Activated naive CD4-positive, alpha-beta T cell treated with anti-CD3 and anti-CD28 coated beads, Interleukin-2, amount 50 U/mL, for 72 hours (primary cell): ENCODE measurements at regions not wholly inside any gene's neighbourhood (a gene's known extent, or its start where the extent isn't known, plus 50 kb on each side); places are given as distances from the start of the nearest gene placed in this dataset.
"Not testable (repeated sequence)": the region's sequence is repeated elsewhere in the genome, so short reads cannot be mapped to it uniquely, and the experiment has no call there.

Source experiments
- ATAC-seq, 2 donors: fragments of 150-1000 bp; cut with Tn5 transposase; 2 replicates each; pipeline ENCODE4 v1.10.0; 2021; ENCODE audit warnings: mild to moderate bottlenecking in 2 of 2, moderate library complexity in 2 of 2
- DNase-seq, 2 donors: peaks; one replicate each; pipeline ENCODE4 v3.0.0; 2021 to 2022; ENCODE audit warnings: low spot score in 2 of 2
- H3K27ac Mint-ChIP-seq, 2 donors: one replicate each; pipeline ENCODE4 v1.8.0; 2022; ENCODE audit warnings: mild to moderate bottlenecking in 2 of 2, mixed read lengths in 2 of 2
- H3K36me3 Mint-ChIP-seq, 2 donors: one replicate each; pipeline ENCODE4 v1.8.0; 2022; ENCODE audit warnings: mixed read lengths in 2 of 2
- H3K9me3 Mint-ChIP-seq, 2 donors: one replicate each; pipeline ENCODE4 v1.8.0; 2022; ENCODE audit warnings: mixed read lengths in 2 of 2

DNA sequence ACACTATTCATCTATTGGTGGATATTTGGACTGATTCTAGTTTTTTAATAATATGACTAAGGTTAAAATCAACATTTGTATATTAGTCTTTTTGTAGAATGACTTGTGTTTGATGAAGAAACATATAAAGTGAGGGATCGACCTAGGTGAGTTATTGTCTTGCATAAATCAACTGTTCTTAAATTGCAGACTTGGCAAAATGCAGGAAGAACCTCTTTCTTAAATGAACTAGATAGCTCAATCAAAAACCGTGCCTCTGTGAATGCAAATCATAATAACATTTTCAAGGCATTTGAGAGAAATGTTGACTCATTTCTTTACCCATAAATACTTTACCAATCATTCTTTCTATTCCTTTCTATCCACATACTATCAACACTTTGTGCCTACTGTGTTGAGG lies 101.5 kb upstream of the ANK3 start:
- no peak overlapping the region for H3K27ac Mint-ChIP-seq
- ATAC-seq (no peak), DNase-seq (no peak)
- H3K9me3 Mint-ChIP-seq: no peaks in the 10 kb centered on the region
- peaks cover 0 to 6% of the 10 kb centered on the region in 2 donors for H3K36me3 Mint-ChIP-seq

DNA sequence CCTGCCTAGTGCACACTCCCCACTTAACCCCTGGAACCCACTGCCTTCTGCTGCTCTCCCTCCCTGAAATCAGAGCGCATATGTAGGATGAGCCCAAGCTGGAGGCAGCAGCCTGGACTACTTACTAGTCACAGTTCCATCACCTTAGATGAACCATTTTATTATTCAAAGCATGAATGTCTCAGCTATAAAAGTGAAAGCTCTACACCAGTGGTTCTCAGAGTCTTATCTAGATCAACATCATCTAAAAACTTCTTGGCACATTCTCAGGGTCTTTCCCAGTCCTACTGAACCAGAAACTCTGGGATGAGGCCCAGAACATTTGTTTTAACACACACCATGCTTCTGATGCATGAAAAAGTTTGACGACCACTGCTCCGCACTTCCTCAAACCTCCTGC lies 100.3 kb upstream of the ANK3 start:
- H3K9me3 Mint-ChIP-seq: no peaks in the 10 kb centered on the region
- no peak for ATAC-seq
- H3K27ac Mint-ChIP-seq: peak overlapping the region in 1 of 2 donors; percentile 17

DNA sequence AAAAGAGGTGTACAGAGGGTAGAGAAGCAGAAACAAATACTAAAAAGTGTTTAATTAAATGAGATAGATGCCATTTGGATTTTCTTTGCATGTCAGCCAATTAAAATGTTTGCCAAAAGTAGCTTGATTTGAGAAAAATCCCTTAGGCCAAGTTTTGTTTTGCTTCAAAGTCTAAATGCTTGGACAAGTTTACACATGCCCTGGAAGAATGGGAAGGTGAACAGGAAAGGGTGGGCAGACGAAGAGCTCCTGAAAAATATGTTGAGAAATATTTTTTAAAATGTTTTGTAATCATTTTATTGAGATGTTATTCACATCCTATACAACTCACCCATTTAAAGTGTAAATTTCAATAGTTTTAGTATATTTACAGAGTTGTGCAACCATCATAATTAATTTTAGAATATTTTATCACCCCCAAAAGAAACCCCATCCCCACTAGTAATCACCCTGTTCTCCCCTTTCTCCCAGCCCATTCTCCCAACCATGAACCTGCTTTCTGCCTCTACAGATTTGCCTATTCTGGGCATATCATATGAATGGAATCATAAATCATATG lies 98.5 kb upstream of the ANK3 start:
- DNase-seq: no peak
- H3K9me3 Mint-ChIP-seq: no peaks in the 10 kb centered on the region
- H3K36me3 Mint-ChIP-seq: peaks cover 0 to 6% of the 10 kb centered on the region in 2 donors
- ATAC-seq: no peak
- H3K27ac Mint-ChIP-seq: no peak overlapping the region

More for the DNA sequence above, 100.3 kb upstream of the ANK3 start:
- DNase-seq: no peak
- peaks cover 0 to 6% of the 10 kb centered on the region in 2 donors for H3K36me3 Mint-ChIP-seq

DNA sequence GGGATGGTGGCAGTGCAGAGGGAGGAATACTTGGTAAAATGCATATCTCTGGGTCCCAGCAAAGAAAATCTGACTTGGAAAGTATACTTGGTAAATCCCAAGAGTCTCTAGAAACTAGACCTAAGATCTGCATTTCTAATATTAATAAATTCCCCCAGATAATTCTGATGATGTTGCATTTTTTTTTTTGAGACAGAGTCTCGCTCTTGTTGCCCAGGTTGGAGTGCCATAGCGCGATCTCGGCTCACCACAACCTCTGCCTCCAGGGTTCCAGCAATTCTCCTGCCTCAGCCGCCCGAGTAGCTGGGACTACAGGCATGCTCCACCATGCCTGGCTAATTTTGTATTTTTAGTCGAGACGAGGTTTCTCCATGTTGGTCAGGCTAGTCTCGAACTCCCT lies 97.9 kb upstream of the ANK3 start:
- DNase-seq (no peak), ATAC-seq (no peak)
- Mint-ChIP-seq H3K27ac (no peak overlapping the region), H3K9me3 (no peaks in the 10 kb centered on the region), H3K36me3 (peaks cover 0 to 6% of the 10 kb centered on the region in 2 donors)

DNA sequence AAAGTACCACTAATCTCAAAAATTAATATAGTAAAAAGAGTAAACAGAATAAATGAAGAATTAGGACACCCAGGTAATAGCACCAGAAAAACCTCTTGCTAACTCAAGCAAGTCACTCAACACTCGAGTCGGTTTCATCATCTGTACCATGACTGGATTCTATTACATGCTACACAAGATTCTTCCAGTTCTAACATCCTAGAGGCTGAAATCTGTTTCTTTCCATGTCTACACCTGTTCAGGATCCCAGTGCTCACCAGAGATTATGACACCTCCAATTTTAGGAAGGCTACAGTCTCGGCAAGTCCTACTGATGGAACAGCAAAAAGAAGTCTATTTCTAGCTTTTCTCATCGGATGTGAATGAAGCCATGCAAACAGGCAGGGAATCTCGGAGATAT lies 95.3 kb upstream of the ANK3 start:
- DNase-seq: no peak
- peaks cover 0 to 2% of the 10 kb centered on the region in 2 donors for H3K9me3 Mint-ChIP-seq
- no peak for ATAC-seq
- H3K36me3 Mint-ChIP-seq: no peaks in the 10 kb centered on the region
- H3K27ac Mint-ChIP-seq: no peak overlapping the region

DNA sequence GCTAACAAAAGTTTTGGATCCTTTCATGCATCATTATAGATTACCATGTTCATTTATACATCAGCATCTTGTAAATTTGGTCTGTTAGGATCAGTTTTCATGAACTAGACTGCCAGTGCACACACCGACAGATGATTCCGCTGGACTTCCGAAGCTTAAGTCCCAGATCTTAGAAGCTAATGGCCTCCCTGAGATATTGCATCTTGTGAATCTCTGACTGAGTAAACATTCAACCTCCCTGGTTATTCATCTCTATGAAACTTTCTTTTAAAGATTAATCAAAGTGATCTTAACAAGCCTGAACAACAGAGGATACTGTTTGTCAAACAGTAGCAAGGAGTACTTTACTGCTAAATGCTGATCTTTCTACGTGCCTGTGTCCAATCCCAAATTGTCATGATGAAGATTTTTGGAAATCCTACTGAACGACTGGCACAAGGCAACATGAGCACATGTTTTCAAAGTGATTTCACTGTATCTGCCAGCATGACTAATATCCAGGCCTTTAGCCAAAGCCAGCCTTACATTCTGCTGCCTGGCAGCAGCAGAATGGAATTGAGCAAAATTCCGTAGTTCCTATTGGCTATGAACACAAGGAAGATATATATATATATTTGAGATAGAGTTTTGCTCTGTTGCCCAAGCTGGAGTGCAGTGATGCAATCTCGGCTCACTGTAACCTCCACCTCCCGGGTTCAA lies 91.3 kb upstream of the ANK3 start:
- Mint-ChIP-seq H3K36me3 (no peaks in the 10 kb centered on the region), H3K9me3 (peaks cover 0 to 5% of the 10 kb centered on the region in 2 donors), H3K27ac (no peak overlapping the region)
- DNase-seq (no peak), ATAC-seq (no peak)

DNA sequence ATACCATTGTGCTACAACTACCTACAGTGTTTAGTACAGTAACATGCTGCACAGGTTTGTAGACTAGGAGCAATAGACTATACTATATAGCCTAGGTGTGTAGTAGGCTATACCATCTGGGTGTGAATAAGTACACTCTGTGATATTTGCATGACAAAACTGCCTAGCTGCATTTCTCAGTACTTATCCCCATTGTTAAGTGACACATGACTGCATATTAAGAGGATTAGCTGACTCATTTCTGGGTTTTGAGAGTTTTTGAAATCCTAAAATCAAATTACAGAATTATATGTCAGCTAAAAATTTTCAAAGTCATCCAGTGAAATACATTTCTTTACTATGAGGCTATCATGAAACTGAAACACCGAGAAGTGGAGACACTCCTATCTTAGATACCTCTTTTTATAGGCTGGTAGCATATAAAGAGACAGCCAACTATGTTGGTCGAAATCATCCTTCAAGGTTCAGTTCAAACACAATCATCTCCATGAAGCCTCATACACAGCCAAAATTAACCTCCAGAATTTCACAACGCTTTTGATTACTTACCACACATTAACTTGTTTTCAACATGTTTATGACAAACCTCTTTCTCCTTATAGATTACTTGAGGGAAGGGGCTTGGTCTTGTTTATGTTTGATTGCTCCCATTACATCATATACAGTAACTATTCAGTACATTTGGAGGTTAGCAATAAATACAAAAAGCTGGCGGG lies 89.8 kb upstream of the ANK3 start:
- DNase-seq (no peak), ATAC-seq (peak; percentile 31 to 89)
- H3K27ac Mint-ChIP-seq: no peak overlapping the region
- peaks cover 0 to 5% of the 10 kb centered on the region in 2 donors for H3K9me3 Mint-ChIP-seq
- H3K36me3 Mint-ChIP-seq: no peaks in the 10 kb centered on the region

DNA sequence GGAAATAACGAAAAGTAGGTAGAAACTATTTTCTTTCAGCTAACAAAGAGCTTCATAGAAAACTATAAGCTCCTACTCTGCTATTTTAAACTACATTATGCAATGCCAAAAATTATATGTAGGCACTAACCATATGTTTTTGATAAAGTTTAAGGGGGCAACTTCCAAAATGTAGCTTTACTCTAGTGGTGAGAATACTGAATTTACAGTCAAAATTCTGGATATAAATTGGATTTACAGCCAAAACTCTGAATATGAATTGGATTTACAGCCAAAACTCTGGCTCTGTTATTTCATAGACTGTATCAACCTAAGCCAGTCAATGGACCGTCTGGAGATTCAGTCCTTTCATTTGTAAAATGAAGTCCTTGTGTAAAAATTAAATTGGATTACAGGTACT lies 86.8 kb upstream of the ANK3 start:
- no peak for ATAC-seq
- Mint-ChIP-seq H3K36me3 (peaks cover 5 to 6% of the 10 kb centered on the region in 2 donors), H3K9me3 (peaks cover 0 to 8% of the 10 kb centered on the region in 2 donors), H3K27ac (no peak overlapping the region)
- DNase-seq: no peak

DNA sequence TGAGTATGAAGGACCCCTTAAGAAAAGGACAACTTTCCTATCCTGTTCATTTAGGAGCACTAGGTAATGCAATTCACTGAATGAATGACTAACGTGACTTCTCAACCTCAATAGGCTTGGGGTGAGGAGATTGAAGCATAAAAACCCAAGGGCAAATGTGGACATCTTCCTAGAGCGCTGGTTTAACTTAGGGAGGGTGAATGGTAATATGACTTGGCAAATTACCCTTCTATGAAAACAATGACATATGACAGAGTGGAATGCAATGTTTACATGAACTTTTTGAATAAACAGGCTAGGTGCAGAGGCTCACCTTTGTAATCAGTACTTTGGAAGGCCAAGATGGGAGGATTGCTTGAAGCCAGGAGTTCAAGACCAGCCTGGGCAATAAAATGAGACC lies 83.9 kb upstream of the ANK3 start:
- Mint-ChIP-seq H3K27ac (peak overlapping the region in 1 of 2 donors; percentile 22), H3K9me3 (peaks cover 0 to 4% of the 10 kb centered on the region in 2 donors), H3K36me3 (peaks cover 5 to 6% of the 10 kb centered on the region in 2 donors)
- ATAC-seq (no peak), DNase-seq (no peak)

DNA sequence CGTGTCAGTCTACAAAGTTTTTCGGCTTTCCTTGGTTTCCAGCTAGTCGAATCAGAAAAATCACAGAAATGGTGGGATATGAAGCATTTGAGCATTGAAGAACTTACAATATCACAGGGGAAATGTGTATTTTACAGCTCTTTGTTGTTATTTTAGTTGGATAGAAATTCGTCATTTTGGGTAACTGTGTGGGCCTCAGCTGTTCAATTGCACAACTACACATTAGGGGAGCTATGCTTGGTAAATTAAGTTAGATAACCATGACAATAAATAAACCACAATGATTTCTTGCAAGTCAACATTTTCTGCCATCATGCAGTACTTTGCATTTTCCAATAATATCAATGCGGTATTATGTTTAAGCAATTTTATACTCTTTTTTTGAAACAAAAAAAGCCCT lies 80.4 kb upstream of the ANK3 start:
- no peak overlapping the region for H3K27ac Mint-ChIP-seq
- H3K36me3 Mint-ChIP-seq: peaks cover 5 to 10% of the 10 kb centered on the region in 2 donors
- peaks cover 0 to 4% of the 10 kb centered on the region in 2 donors for H3K9me3 Mint-ChIP-seq
- DNase-seq (no peak), ATAC-seq (no peak)

DNA sequence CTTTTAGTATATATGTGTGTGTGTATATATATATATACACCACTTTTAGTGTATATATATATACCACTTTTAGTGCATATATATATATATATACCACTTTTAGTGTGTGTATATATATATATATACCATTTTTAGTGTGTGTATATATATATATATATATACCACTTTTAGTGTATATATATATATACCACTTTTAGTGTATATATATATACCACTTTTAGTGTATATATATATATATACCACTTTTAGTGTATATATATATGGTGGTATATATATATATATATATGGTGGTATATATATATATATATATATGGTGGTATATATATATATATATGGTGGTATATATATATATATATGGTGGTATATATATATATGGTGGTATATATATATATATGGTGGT lies 79.5 kb upstream of the ANK3 start:
- ATAC-seq, H3K9me3 Mint-ChIP-seq, H3K27ac Mint-ChIP-seq, DNase-seq: not testable (repeated sequence)
- H3K36me3 Mint-ChIP-seq: peaks cover 5 to 11% of the 10 kb centered on the region in 2 donors

DNA sequence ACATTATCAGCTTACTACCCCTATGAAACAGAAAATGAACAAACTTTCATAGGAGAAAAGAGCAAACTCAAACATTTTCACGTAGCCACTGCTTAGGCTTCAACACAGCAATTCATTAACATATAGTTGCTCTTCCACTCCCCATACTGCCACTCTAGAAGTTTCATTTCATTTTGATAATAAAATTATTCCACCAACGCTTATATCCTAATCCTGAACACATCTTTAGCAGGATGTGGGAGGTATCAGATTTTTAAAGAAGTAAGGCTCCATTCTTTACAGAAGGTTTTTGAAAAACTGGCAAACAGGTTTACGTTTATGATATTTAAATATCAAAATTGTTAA lies 77.5 kb upstream of the ANK3 start:
- Mint-ChIP-seq H3K36me3 (peaks cover 0 to 5% of the 10 kb centered on the region in 2 donors), H3K9me3 (no peaks in the 10 kb centered on the region), H3K27ac (no peak overlapping the region)
- DNase-seq (no peak), ATAC-seq (no peak)

DNA sequence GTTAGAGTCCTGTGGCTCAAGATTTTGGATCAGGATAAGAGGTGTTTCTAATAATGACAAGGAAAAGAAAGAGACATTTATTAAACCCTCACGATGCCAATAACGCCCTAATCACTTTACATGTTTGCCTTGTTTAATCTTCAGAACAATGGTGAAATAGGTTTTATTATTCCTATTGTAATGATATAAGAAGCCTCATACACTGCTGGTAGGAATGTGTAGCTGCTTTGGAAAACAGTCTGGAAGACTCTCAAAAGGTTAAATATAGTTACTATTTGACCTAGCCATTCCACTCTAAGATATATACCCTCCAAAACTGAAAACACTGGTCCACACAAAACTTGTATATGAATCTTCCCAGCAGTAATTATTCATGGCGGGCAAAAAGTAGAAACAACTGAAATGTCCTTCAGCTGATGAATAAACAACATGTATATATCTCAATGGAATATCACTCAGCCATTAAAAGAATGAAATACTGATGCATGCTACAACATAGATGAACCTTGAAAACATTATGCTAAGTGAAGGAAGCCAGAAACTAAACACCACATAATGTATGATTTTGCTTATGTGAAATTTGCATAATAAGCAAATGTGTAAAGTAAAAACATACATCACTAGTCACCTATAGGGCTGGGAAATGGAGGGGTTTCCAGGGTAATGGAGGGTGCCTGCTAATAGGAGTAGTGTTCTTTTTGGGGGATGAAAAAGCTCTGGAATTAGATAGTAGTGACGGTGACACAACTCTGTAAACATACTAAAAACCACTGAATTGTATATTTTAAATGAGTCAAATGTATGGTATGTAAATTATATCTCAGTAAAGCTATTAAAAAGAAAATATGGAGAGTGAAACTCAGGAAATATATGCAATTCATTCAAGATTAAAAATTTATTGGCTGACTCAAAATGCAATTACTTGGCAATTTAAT lies 76.9 kb upstream of the ANK3 start:
- Mint-ChIP-seq H3K9me3 (no peaks in the 10 kb centered on the region), H3K36me3 (peaks cover 0 to 5% of the 10 kb centered on the region in 2 donors), H3K27ac (no peak overlapping the region)
- ATAC-seq: no peak
- no peak for DNase-seq

DNA sequence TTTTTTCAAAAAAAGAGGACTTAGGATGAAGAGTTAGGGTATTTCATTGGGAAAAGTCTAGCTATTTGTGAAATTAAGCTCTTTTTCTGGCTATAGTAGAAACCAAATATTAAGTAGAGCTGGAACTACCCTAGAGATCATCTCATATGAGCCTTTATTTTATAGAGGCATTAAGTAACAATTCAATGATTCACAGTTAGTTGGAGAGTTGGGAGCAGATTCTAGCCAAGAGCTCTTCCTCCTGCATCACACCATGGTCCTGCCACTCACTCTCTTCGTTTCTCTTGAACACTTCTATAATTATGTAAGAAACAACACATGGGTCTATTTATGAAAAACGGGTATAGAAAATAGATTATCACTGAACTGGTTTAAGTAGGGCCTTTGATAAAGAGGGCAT lies 76.1 kb upstream of the ANK3 start:
- no peak overlapping the region for H3K27ac Mint-ChIP-seq
- no peaks in the 10 kb centered on the region for H3K9me3 Mint-ChIP-seq
- no peak for DNase-seq

DNA sequence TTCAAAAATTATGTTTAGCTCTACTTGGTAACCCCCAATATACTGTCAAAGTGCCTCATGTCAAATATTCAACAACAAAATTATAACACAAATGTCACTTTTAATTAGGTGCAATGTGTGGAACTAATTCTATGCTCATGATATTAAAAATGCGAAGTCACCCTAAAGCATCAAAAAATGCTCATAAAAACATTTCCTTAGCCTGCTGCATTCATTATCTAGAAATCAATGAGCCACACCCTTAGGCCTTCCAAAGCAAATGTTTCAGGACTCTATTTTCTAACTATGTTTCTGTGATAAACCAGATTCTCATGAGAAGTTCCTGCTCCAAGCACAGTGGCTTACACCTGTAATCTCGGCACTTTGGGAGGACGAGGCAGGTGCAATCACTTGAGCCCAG lies 75.0 kb upstream of the ANK3 start:
- Mint-ChIP-seq H3K36me3 (peaks cover 4 to 5% of the 10 kb centered on the region in 2 donors), H3K27ac (no peak overlapping the region), H3K9me3 (no peaks in the 10 kb centered on the region)
- DNase-seq (no peak), ATAC-seq (no peak)

More for the DNA sequence above, 76.1 kb upstream of the ANK3 start:
- ATAC-seq: no peak
- H3K36me3 Mint-ChIP-seq: peaks cover 0 to 5% of the 10 kb centered on the region in 2 donors

DNA sequence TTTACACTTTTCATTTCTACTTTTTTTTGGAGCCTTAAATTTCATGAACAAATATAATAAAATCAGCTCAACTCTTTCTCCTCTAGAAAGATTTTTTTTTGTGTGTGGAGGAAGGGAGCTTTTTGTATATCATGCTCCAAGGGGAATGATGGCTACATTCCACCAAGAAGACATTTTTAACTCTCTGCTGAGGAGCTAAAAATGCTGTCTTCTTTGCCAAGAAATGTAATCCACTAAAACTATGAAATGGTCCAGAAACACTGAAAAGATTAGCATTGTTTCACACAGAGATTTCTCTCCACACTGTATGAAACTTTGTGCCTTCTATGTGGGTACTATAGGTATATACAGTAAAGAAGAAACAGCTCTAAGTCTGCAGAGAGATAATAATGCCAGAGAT lies 74.1 kb upstream of the ANK3 start:
- ATAC-seq (no peak), DNase-seq (no peak)
- peaks cover 5 to 7% of the 10 kb centered on the region in 2 donors for H3K36me3 Mint-ChIP-seq
- no peaks in the 10 kb centered on the region for H3K9me3 Mint-ChIP-seq
- no peak overlapping the region for H3K27ac Mint-ChIP-seq

DNA sequence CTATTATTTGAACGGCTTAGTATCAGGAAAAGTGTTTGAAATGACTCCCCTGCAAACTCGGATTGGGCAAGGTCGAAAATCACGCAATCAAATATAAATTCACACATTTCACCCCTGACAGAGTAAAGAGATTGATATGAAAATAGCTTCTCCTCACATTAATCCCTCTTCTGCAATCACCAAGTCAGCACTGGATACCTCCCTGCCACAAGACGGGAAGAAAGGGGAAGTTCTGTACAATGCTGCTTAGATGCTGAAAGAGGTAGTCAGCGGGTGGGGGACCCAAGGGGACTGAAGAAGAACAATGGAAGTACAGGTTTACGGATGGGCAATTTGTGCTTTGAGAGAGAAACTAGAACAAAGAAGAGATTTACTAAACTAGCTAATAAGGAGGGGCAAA lies 72.0 kb upstream of the ANK3 start:
- DNase-seq (no peak), ATAC-seq (no peak)
- Mint-ChIP-seq H3K9me3 (peaks cover 0 to 7% of the 10 kb centered on the region in 2 donors), H3K36me3 (peaks cover 7 to 14% of the 10 kb centered on the region in 2 donors), H3K27ac (no peak overlapping the region)
